NCI-H446 treated with DMSO at 0.1 percent for 48 hours (cell line): ENCODE measurements at regions not wholly inside any gene's neighbourhood (a gene's known extent, or its start where the extent isn't known, plus 50 kb on each side); places are given as distances from the start of the nearest gene placed in this dataset.
"Not testable (repeated sequence)": the region's sequence is repeated elsewhere in the genome, so short reads cannot be mapped to it uniquely, and the experiment has no call there.

ENCODE experiments used
- DNase-seq: peaks from one replicate; lab custom pipeline; 2025; lab: John Stamatoyannopoulos, UW

DNA sequence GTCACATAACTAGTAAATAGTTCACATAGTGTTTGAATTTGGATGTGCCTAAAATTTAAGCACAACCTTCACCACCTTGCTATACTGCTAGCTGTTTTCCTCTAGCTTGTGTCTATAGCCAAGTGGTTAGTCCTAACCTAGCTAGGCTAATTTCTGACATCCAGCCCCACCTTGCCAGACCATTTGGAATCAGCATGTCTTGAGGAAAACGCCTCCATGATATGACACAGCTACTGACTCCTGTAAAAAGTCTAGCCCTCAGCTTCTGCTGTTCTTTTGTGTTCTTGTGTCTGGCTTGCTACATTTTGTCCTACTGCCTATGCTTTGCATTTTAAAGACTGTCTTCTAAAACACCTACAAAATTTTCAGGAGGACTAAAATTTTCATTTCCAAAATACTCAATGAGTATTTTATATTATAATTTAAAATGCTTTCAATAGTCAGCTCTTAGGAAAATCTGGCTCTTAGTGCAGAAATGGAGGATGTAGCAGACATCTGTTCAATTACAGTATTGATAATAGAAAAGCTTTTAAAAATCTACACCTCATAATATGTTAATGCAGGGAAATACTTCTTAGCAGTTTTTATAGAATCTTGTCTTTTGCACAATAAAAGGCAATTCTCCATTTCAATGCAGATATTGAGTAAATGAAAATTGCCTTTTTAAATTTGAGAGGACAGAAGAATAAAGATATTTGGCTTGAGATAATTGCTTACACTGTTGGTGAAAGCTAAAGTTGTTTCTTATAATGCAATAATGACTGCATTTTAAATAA lies 160.8 kb upstream of the APP start:
- no peak for DNase-seq

DNA sequence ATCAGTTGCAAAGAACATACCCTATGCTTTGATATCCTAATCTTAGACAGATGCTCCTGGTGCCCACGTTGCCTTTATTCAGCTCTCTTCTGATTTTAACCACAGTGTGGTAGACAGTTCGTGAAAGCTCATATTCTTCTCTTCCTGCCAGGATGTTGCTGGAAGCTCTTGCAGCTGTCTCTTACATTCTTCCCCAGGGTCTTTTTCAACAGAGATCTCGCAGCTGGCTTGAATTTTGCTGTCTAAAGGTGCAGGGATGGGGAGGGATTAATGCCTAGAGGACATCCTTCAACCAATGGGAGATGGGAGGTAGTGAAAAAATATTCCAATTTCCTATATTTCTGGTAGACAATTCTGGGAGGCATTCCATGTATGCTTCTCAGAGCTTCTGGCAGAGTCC lies 150.0 kb upstream of the APP start:
- no peak for DNase-seq

DNA sequence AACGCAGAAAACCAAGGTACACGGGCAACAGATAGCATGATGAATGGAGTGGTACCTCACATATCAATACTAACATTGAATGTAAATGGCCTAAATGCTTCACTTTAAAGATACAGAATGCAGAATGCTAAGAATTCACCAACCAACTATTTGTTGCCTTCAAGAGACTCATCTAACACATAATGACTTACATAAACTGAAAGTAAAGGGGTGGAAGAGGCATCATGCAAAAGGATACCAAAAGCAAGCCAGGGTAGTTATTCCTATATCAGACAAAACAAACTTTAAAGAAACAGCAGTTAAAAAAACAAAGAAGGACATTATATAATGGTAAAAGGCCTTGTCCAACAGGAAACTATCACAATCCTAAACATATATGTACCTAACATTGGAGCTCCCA lies 137.1 kb upstream of the APP start:
- DNase-seq = no peak

DNA sequence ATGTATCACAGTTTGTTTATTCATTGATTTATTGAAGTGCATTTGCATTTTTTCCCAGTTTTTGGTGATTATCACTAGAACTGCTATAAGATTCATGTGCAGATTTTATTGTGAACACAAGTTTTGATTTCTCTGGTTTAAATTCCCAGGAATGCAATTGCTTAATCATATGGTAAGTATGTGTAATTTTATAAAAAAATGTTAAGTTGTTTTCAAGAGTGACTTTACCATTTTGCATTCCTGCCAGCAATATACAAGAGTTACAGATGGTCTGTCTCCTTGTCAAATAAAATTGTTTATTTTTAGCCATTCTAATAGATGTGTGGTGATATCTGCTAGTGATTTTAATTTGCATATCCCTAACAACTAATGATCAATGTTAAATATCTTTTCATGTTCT lies 127.3 kb upstream of the APP start:
- no peak for DNase-seq

DNA sequence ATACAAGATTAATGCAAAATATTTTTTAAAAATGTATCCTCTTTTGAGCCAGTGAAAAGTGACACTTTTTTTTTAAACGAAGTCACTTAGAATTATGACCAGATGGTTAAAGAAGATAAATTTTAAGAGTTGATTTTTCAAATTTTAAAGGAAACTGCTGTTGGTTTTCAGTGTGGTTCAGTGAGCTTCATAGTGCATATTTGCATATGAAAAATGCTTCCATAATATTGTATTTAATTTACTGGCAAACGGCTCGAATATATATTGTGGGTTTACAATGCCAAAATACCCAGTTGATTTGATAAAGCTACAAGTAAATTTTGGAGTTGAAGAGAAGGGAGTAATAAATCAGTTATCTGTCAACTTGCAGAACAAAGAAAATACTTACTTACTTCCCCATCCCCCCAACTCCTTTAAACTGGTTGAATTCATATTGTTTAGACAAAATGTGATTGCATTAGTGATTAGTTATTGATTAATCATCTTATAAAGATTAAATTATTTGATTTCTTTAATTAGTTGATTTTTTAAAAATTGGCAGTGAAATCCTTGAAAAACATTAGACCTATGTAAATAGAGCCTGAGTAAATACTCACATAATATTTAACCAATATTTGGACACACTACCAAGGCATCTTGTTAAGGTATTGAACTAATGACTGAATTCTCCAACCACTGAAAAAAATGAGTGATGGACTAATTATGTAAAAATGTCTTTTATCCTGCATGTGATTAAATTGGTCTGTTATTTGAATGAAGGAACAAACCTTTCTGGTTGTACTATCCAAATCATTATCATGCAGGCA lies 122.8 kb upstream of the APP start:
- DNase-seq = no peak

DNA sequence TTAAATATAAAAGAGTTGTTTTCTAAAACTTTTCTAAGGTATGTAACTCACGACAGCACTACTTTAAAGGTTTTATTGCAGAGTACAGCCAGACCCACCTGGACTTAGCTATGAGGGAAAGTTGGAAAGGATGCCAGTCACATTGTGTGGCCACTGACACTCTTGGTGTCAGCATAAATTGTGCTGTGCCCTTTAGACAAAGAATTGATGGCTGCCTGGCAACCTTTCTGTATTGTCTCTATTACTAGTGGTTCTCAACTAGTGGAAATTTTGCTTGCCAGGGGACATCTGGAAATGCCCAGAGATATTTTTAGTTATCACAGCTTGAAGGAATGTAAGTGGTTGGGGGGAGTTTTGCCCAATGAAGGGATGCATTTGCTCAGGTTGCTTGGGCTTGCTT lies 117.5 kb upstream of the APP start:
- DNase-seq = no peak

DNA sequence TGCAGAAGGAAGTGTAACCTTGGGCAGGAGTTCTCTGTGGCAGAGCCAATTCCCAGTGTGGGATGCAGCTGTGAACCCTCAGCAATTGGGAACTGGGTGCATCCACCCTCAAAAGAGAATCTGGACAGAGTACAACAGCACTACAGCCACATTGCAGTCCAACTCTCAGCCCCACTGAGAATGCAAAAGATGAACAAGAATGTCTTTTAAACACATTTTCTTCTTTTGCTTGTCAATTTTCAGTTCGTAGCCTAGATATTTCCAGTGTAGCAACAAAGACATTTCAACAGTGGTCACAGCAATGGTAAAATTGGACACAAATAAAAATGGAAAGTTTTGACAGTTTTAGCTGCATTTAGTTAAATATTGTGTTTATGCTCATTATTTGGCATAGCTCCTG lies 114.0 kb upstream of the APP start:
- DNase-seq = no peak

DNA sequence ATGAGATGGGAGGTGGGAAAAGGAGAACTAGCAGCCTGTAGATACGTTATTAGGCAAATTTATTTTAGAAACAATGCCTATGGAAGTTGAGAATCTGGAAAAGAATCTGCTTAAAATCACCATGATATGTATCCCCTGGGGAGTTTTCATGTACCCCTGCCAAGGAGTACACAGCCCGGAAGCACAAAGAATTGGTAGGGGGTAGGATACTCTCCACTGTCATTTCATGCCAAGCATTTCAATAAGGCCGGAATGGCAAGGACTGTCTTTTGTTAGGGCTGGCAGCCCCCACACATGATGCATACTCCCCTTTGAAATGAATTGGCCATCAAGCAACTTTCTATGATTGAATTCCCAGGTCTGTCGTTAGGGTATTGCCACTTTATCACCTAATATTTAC lies 111.5 kb upstream of the APP start:
- peak; percentile 85 for DNase-seq

DNA sequence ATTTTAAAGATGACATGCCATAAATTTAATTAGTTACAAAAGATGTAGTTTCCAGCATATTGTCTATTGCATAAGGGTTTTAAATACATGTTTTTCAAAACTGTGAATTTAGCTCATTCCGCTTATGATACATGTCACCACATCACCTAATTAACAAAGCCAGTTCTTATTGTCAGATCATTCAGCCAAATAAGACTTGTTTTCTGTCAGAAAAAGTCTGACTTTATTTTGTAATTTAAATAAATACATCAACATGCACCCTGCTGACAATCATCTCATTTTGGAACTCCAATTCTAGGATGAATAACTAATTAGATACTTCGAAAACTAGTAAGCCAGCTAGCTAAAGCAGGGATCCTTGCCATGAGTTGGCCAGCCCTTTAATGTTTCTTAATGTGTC lies 110.9 kb upstream of the APP start:
- DNase-seq = peak; percentile 60

DNA sequence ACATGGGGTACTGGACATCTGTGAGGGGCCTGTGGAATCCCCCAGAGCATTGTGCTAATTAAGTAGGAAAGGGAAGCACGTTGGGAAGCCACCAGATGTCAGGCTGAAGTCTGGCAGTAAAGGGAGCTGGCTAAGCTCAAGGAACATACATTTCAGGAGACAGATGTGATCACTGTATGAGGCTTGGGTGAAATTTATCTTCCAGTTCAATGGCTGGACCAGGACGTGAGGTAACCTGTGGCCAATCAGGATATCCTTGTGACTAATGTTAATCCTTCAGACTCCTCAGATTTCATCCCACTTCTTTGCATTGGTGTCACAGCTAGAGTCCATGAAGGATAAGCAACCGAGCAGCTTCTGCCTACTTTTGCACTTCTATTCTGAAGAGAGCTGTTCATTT lies 110.2 kb upstream of the APP start:
- DNase-seq = peak; percentile 100

DNA sequence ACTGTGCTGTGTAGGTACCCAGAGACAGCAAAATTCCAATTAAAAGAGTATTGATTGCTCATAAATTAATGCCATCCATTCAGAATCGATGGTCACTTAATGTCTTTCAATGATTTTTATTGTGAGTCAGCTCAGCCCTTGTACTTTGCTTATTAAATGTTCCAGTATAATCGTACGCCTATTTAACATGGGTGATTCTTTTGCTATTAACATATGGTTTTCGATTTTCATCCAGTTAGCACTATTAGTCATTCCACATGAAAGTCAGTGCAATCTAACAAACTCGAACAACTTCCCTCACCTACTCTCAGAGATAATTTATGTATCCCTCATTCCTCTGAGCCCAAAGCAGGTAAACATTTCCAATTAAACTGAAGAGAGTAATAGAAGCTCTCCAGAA lies 109.6 kb upstream of the APP start:
- peak; percentile 29 for DNase-seq

DNA sequence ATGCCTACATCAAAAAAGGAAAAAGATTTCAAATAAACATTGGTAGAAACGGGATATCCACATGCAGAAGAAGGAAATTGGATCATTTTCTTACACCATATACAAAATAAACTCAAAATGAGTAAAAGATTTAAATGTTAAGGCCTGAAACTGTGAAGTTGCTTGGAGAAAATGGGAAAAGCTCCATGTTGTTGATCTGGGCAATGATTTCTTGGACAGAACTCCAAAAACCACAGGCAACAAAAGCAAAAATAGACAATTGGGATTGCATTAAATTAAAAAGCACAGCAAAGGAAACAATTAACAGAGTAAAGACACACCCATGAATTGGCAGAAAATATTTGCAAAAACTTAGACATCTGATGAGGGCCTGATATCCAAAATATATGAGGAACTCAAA lies 105.2 kb upstream of the APP start:
- no peak for DNase-seq

DNA sequence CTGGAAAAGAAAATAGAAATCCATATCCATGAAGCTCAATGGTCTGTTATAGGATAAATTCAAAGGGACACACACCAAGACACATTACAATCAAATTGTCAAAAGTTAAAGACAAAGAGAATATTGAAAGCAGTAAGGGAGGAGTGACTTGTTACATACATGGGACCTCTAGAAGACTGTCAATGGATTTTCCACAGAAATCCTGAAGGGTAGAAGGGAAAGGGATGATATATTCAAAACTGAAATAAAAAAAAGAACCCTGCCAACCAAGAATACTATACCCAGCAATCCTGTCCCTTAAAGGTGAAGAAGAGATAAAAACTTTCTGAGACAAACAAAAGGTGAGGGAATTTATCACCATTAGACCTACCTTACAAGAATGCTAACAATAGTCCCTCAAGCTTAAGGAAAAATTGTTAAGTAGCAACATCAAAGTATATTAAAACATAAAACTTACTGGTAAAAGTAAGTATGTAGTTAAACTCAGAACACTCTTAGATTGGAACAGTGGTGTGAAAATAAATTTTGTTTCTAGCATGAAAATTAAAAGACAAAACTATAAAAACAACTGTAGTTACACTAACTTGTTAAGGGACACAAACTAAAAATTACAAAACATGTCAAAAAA lies 103.2 kb upstream of the APP start:
- no peak for DNase-seq

DNA sequence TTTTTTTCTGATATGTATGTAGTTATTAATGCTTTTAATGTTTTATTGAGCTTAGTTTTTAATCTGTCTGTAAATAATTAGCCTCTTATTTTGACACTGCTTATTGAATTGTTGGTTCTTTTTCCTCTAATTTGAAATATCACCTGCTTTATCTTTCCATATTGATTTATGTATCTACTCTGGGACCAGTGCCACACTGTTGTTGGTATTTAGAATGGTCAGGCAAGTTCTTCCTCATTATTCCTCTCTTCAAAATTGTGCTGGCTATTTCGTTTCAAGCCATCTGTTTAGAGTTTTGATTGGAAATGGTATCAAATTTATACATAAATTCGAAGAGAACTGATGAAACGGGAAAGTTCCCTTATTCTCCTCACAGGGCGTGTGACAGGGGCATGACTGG lies 96.8 kb upstream of the APP start:
- DNase-seq = peak; percentile 37

DNA sequence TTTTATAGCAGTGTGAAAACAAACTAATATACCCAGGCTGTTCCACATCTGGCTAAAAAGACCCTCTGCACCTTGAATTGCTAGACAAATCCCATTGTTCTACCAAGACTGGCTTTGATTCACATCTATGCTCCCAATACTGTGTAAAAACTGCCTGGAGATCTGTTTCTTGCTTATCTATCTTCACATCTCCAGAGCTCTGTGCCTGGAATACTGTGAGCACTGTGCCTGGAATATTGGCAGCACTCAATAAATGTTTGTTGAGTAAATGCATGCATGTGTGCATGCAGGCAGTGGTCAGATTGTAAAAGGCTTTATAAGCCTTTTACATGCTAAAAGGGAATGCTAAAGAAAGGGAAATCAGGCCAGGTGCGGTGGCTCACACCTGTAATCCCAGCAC lies 75.5 kb upstream of the APP start:
- DNase-seq = no peak

DNA sequence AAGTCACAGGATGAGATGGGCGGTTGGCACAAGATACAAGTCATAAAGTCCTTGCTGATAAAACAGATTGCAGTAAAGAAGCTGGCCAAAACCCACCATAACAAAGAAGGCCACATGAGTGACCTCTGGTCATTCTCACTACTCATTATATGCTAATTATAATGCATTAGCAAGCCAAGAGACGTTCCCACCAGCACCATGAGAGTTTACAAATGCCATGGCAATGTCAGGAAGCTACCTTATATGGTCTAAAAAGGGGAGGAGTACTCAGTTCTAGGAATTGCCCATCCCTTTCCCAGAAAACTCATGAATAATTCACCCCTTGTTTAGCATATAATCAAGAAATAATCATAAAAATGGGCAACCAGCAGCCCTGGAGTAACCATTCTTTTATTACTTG lies 74.9 kb upstream of the APP start:
- no peak for DNase-seq

DNA sequence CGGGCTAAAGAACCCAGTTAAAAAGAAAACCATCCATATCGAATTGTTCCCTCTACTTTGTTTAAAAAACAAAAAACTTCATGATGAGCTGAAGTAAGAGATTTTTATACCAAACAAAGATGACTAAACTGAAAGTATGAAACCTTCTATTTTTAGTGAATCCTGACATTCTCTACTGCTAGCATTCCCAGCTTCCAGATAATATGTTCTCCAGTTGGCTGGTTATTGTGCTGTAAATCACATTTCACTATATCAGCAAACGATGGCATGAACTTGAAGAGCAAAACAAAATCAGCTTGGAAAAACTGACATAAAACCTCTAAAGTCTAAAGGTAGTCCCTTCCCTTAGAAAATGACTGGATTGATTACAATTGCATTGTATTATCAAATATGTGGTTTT lies 68.1 kb upstream of the APP start:
- no peak for DNase-seq

DNA sequence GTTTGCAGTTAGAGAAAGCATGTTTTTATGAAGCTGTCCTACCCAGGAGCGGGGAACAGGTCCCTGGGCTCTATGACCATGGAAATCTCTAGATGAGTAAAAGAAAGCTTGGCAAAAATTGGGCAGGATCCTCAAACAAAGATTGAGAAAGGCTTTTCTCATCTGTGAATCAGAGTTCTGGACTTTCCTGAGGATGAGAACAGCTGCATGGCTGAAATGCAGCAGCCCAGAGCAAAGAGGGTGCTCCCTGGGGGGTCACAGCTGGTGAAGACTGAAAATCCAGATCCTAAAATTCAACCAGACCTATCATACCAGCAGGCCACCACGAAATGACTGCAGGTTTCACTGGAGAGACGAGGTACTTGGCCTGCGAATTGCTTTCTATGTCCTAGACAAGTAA lies 65.7 kb upstream of the APP start:
- no peak for DNase-seq

DNA sequence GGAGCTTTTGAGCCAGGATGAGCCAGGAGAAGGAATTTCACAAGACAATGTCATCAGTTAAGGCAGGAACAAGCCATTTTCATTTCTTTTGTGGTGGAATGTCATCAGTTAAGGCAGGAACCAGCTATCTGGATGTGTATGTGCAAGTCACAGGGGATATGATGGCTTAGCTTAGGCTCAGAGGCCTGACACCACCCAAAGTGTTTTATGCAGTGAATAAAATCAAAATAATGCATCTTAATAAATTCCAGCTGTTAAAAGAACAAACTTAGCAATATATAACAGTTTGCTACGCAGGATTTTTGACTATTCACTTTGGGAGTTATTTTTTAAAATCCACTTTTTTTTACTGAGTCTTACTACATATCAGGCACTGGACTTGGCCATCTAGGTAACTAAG lies 62.7 kb upstream of the APP start:
- DNase-seq = not testable (repeated sequence)

DNA sequence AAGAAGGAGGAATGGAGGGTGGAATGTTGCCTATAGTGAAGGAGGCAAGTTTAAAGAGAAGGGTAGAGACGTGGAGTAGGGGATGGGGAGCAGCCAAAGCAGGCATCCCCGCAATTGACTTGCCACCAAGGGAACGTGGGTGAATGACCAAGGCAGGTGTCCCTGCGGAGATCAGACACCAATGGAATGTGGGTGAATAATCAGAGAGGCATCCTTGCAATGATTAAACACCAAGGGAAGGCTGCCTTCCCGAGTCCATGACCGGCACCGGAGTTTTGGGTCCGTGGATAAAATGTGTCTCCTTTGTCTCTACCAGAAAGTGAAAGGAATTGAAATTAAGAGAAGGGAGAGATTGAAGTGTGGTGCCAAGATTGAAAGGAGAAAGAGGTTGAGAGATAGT lies 61.9 kb upstream of the APP start:
- not testable (repeated sequence) for DNase-seq

DNA sequence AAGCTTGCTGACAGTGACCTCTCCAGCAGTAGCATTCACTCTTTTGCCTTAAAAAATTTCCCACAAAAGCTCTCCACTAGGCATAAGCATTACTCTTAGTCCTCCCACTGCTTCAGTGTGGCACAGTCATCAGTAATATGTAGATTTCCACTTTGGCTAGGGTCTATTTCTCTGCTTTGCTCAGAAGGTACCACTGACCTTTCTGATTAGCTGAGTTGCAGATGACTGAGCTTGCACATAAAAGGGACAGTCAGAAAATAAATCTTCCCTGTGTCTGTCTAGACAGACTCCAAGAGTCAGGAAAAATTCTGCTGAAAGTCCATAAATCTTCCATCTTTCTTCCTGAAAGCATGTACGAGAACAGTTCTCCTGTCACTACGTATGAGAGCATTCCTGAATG lies 56.6 kb upstream of the APP start:
- no peak for DNase-seq

DNA sequence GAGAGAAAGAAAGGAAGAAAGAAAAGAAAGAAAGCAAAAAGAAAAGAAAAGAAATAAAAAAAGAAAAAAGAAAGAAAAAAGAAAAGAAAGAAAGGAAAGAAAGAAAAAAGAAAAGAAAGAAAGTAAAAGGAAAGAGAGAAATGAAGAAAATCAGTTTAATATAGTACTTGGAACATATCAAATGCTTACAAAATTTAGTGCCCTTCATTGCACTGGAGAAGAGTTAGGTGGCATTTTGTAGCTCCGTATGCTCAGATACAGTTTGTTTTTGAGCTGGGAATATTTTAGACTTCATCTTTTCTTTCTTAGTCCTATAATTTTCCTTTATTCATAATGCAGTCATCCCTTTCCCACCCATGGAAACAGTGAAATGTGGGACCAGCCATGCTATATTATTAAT lies 56.2 kb upstream of the APP start:
- no peak for DNase-seq

DNA sequence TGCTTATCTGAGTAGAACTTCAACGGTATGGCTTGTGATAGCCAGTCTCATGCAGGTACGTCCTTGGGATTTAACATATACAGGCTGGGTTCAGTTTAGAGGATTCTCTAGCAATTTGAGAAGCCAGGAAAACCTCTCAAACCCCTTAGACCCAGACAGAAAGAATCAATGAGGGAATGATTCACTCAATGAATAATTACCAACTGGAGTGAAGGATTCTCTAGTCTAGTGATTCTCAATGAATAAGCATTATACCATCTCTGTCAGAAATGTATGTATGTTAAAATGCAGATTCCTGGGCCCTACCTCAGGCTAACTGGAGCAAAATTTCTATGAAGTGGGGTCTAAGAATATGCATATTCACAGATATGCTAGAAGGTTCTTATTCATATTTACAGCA lies 54.5 kb upstream of the APP start:
- no peak for DNase-seq
